Ovary (tissue), 3 donors: ENCODE measurements at regions not wholly inside any gene's neighbourhood (a gene's known extent, or its start where the extent isn't known, plus 50 kb on each side); places are given as distances from the start of the nearest gene placed in this dataset.

Experiments used
- CTCF ChIP-seq, 3 donors: fragments of 450-650 bp in 2 of 3; fragments of 200-600 bp in 1 of 3; IDR thresholded peaks; one replicate each; pipeline versions ENCODE4 v1.5.1 to v1.8.0; 2016 to 2022; ENCODE audit warnings: antibody characterized with exemption in 3 of 3, mild to moderate bottlenecking in 1 of 3
- POLR2A ChIP-seq: fragments of 450-650 bp; IDR thresholded peaks from one replicate; pipeline ENCODE4 v1.6.1; 2017; ENCODE audit warnings: antibody characterized with exemption, mild to moderate bottlenecking, moderate library complexity
- donor health status: DM: no; HTN: no; CAD: no.

- TF ChIP-seq CTCF (IDR thresholded peaks at IDR 0.05): no peak
- no peak for TF ChIP-seq POLR2A
Observed at GRCh38 chr6:145204301-145204700, 531.0 kb downstream of the EPM2A start.
